SKM-1 treated with dmso at 0.1 percent for 144 hours (cell line): ENCODE measurements at regions not wholly inside any gene's neighbourhood (a gene's known extent, or its start where the extent isn't known, plus 50 kb on each side); places are given as distances from the start of the nearest gene placed in this dataset.

ENCODE experiments used
- DNase-seq: peaks from one replicate; lab custom pipeline; 2025; ENCODE audit not compliant: unreplicated experiment; lab: John Stamatoyannopoulos, UW

GRCh38 chr20:17795003-17795402 lies 95.2 kb downstream of the BANF2 start:
- DNase-seq, result no peak

GRCh38 chr20:17794400-17794799 lies 94.6 kb downstream of the BANF2 start:
- no peak for DNase-seq

GRCh38 chr20:17793986-17794385 lies 94.2 kb downstream of the BANF2 start:
- no peak for DNase-seq

DNA sequence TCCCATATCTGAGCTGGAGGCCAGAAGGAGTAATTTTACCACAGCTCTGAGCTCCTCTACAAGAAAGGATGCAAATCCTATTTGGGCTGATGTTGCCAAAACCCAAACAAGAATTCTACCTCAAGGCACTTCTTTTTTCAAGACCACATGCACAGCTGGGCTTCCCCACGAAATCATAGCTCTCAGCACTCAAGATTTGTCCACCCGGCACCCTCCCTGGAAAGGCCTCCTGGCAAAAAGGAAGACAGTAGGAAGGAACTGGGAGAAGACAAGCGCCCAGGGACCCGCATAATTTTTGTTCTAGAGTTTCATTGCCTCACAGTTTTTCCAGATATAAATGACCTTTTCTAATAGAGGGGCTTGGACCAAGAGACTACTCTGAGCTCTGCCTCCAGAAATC lies 90.5 kb downstream of the BANF2 start:
- no peak for DNase-seq

- no peak for DNase-seq
Observed at GRCh38 chr20:17787816-17788215, 88.0 kb downstream of the BANF2 start.

GRCh38 chr20:17786221-17786718 lies 86.5 kb downstream of the BANF2 start:
- no peak for DNase-seq
